Nephron (organoid): ENCODE measurements at regions not wholly inside any gene's neighbourhood (a gene's known extent, or its start where the extent isn't known, plus 50 kb on each side); places are given as distances from the start of the nearest gene placed in this dataset.

ENCODE experiments used
- H3K27ac Mint-ChIP-seq, 3 experiments: 2 replicates each; pipeline ENCODE4 v1.8.0; 2020; ENCODE audit warnings: mixed read lengths in 3 of 3, mild to moderate bottlenecking in 2 of 3, moderate library complexity in 1 of 3
- H3K27me3 Mint-ChIP-seq: 2 replicates; pipeline ENCODE4 v1.8.0; 2021; ENCODE audit warnings: low read depth, mild to moderate bottlenecking, moderate library complexity, mixed read lengths
- H3K36me3 Mint-ChIP-seq: 2 replicates; pipeline ENCODE4 v1.8.0; 2020; ENCODE audit warnings: low read depth, mixed read lengths
- H3K4me1 Mint-ChIP-seq: 2 replicates; pipeline ENCODE4 v1.8.0; 2020; ENCODE audit warnings: mixed read lengths
- H3K4me3 Mint-ChIP-seq, 3 experiments: 2 replicates each; pipeline ENCODE4 v1.8.0; 2020; ENCODE audit warnings: mild to moderate bottlenecking in 3 of 3, mixed read lengths in 3 of 3, moderate library complexity in 2 of 3
- H3K9me3 Mint-ChIP-seq: 2 replicates; pipeline ENCODE4 v1.8.0; 2020; ENCODE audit warnings: mixed read lengths
- CTCF ChIP-seq, 3 experiments: fragments of 200-600 bp; sonication (generic); IDR thresholded peaks; one replicate each; pipeline ENCODE4 v1.5.0; 2021; ENCODE audit warnings: antibody characterized with exemption in 3 of 3; ENCODE audit not compliant: unreplicated experiment in 3 of 3

GRCh38 chr4:138049355-138049754, 192.8 kb downstream of the SLC7A11 start:
- Mint-ChIP-seq H3K4me3 (no peak overlapping the region), H3K27me3 (no peaks in the 10 kb centered on the region), H3K27ac (peak overlapping the region in 1 of 3 experiments; percentile 37), H3K36me3 (no peaks in the 10 kb centered on the region), H3K4me1 (peaks cover 23% of the 10 kb centered on the region), H3K9me3 (no peaks in the 10 kb centered on the region)
- no peak for TF ChIP-seq CTCF (IDR thresholded peaks at IDR 0.05; ENCODE audit: unreplicated experiment in 3 of 3)

GRCh38 chr4:138047290-138047689, 194.9 kb downstream of the SLC7A11 start:
- Mint-ChIP-seq H3K27me3 (no peaks in the 10 kb centered on the region), H3K4me1 (peaks cover 15% of the 10 kb centered on the region), H3K9me3 (no peaks in the 10 kb centered on the region), H3K4me3 (no peak overlapping the region), H3K27ac (no peak overlapping the region), H3K36me3 (no peaks in the 10 kb centered on the region)
- TF ChIP-seq CTCF (IDR thresholded peaks at IDR 0.05; ENCODE audit: unreplicated experiment in 3 of 3) = no peak

- H3K27ac Mint-ChIP-seq = no peak overlapping the region
- no peaks in the 10 kb centered on the region for H3K27me3 Mint-ChIP-seq
- H3K4me3 Mint-ChIP-seq = no peak overlapping the region
- TF ChIP-seq CTCF (IDR thresholded peaks at IDR 0.05; ENCODE audit: unreplicated experiment in 3 of 3) = no peak
- no peaks in the 10 kb centered on the region for H3K36me3 Mint-ChIP-seq
- H3K4me1 Mint-ChIP-seq = peaks cover 13% of the 10 kb centered on the region
- no peaks in the 10 kb centered on the region for H3K9me3 Mint-ChIP-seq
Observed at GRCh38 chr4:138045036-138045435, 197.1 kb downstream of the SLC7A11 start.

GRCh38 chr4:138039010-138039409, 203.1 kb downstream of the SLC7A11 start:
- H3K27me3 Mint-ChIP-seq = no peaks in the 10 kb centered on the region
- no peaks in the 10 kb centered on the region for H3K36me3 Mint-ChIP-seq
- H3K9me3 Mint-ChIP-seq = no peaks in the 10 kb centered on the region
- peaks cover 21% of the 10 kb centered on the region for H3K4me1 Mint-ChIP-seq
- no peak overlapping the region for H3K4me3 Mint-ChIP-seq
- no peak overlapping the region for H3K27ac Mint-ChIP-seq
- TF ChIP-seq CTCF (IDR thresholded peaks at IDR 0.05; ENCODE audit: unreplicated experiment in 3 of 3) = no peak

DNA sequence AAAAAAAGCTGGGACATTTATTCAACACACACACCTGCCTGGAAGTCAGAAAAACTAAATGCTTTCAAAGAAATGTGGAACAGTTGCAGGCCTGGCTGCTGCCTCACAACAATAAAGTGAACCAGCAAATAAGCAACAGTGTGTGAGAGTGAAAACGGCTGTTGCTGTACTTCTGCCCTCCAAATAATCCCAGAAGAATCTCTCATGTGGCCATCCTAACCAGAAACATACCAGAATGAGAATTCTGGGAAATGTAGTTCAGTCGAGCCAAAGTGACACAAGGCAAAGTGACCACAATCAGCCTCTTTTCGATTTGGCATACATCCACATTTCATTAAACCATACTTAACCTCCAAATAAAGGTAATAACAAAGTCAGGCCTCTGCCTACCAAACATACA, 204.5 kb downstream of the SLC7A11 start:
- no peak overlapping the region for H3K4me3 Mint-ChIP-seq
- H3K27me3 Mint-ChIP-seq = no peaks in the 10 kb centered on the region
- TF ChIP-seq CTCF (IDR thresholded peaks at IDR 0.05; ENCODE audit: unreplicated experiment in 3 of 3) = no peak
- H3K36me3 Mint-ChIP-seq = no peaks in the 10 kb centered on the region
- peak overlapping the region; percentile 19 to 63 (median 59) for H3K27ac Mint-ChIP-seq
- no peaks in the 10 kb centered on the region for H3K9me3 Mint-ChIP-seq
- peaks cover 21% of the 10 kb centered on the region for H3K4me1 Mint-ChIP-seq

DNA sequence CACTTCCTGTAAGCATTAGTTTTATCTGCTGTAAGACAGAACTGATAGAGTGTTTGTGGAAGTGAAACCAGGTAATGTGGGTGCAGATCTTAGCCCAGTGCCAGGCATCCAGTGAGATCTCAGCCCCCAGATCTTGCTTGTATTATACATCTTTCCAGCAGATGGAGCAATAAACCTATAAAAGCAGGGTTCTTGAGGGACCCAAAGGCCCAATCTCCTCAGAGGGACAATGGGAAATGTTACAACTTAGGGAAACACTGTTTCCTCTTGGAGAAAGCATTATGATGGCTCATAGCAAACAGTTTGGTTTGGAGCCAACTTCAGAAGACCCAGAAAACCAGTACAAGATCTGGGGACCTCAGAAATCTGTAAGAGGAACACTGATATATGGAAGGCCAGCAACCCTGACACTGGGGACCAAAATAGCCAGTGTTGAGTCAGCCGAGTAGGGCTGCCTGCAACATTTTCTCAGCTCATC, 206.3 kb downstream of the SLC7A11 start:
- Mint-ChIP-seq H3K9me3 (no peaks in the 10 kb centered on the region), H3K27ac (peak overlapping the region; percentile 15 to 86 (median 28)), H3K36me3 (no peaks in the 10 kb centered on the region), H3K27me3 (no peaks in the 10 kb centered on the region), H3K4me3 (no peak overlapping the region), H3K4me1 (peaks cover 26% of the 10 kb centered on the region)
- TF ChIP-seq CTCF (IDR thresholded peaks at IDR 0.05; ENCODE audit: unreplicated experiment in 3 of 3) = peak; percentile 51 to 62 (median 56)
